D721Med (cell line): ENCODE measurements at regions not wholly inside any gene's neighbourhood (a gene's known extent, or its start where the extent isn't known, plus 50 kb on each side); places are given as distances from the start of the nearest gene placed in this dataset.

ENCODE experiments used
- DNase-seq: peaks from one replicate; pipeline ENCODE4 v3.0.0; 2011; ENCODE audit warnings: low spot score; ENCODE audit not compliant: insufficient read length
- FAIRE-seq: peaks from 2 replicates; lab custom pipeline; 2011; peaks lifted over from hg19 to GRCh38; lab: Jason Lieb, UNC
- TF ChIP-seq, protein P1 (sequence below): IDR thresholded peaks from 2 replicates; pipeline ENCODE4 v1.5.1; 2012; ENCODE audit warnings: mild to moderate bottlenecking, control low read depth; ENCODE audit not compliant: insufficient read depth; ENCODE audit errors: missing control alignments

DNA sequence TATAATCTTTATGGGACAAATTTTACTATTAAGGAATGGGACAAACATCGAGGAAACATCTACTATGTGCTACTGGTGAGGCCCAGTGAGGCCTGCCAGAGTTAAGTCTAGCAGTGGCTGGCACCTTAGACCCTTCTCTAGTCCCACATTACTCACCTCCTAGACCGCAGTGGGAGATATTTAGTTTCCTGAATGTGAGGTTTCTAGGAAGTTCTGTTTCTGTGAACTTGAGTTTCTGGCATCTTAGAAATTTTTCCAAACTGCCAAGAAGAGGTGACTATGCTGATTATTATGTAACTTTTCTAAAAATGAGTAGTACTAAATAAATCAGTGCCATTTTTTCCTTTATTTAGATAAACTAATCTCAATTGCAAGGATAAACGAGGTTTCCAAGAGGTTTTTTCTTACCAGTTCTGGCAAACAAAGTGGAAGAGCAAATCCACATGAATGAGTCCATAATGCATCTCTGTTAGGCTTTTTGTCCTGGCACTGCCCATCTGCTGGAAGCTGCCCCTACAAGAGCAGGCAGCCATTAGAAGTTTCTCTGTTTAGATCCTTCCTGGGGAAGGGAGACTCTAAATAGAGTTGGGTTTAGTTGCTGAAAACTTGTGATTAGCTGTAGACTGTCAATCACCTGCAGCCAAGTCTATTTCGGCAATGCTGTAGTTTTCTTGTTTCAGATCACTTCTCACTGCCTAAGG is 348.7 kb downstream of the MAN2A1 start:
- DNase-seq (no peak), FAIRE-seq (no peak)
- TF ChIP-seq, protein P1, sequence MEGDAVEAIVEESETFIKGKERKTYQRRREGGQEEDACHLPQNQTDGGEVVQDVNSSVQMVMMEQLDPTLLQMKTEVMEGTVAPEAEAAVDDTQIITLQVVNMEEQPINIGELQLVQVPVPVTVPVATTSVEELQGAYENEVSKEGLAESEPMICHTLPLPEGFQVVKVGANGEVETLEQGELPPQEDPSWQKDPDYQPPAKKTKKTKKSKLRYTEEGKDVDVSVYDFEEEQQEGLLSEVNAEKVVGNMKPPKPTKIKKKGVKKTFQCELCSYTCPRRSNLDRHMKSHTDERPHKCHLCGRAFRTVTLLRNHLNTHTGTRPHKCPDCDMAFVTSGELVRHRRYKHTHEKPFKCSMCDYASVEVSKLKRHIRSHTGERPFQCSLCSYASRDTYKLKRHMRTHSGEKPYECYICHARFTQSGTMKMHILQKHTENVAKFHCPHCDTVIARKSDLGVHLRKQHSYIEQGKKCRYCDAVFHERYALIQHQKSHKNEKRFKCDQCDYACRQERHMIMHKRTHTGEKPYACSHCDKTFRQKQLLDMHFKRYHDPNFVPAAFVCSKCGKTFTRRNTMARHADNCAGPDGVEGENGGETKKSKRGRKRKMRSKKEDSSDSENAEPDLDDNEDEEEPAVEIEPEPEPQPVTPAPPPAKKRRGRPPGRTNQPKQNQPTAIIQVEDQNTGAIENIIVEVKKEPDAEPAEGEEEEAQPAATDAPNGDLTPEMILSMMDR = no peak

DNA sequence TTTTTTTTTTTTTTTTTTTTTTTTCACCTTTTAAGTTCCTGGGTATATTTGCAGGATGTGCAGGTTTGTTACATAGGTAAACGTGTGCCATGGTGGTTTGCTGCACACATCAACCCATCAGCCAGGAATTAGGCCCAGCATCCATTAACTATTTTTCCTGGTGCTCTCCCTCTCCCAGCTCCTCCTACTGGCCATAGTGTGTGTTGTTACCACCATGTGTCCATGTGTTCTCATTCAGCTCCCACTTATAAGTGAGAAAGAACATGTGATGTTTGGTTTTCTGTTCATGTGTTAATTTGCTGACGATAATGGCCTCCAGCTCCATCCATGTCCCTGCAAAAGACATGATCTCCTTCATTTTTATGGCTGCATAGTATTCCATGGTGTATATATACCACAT is 350.5 kb downstream of the MAN2A1 start:
- TF ChIP-seq, protein P1 = no peak
- FAIRE-seq (no peak), DNase-seq (no peak)

DNA sequence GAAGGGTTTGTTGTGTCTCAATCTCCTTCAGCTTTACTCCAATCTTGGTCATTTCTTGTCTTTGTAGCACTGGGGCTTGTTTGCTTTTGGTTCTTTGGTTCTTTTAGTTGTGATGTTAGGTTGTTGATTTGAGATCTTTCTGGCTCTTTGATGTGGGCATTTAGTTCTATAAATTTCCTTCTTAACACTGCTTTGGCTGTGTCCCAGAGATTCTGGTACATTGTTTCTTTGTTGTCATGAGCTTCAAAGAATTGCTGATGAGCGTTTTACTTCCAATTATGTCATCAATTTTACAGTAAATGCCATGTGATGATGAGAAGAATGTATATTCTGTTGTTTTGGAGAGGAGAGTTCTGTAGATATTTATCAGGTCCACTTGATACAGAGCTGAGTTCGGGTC is 353.3 kb downstream of the MAN2A1 start:
- DNase-seq = no peak
- TF ChIP-seq, protein P1 = no peak
- no peak for FAIRE-seq

DNA sequence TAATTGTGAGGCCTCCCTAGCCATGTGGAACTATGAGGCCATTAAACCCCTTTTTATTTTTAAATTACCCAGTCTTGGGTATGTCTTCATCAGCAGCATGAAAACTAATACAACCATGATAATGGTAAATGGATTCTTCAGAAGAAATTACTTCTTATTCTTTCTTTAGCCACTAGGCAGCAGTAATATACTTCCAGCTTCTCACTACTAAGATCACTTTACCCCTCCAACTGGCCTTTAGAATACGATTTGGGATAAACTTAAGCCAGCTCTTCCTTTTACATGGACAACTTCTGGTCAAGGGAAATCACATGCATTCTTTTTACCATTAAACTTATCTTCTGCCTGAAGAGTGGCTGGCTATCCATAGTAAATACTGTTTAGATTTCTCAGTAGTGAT is 355.4 kb downstream of the MAN2A1 start:
- TF ChIP-seq, protein P1 = no peak
- FAIRE-seq = no peak
- no peak for DNase-seq

DNA sequence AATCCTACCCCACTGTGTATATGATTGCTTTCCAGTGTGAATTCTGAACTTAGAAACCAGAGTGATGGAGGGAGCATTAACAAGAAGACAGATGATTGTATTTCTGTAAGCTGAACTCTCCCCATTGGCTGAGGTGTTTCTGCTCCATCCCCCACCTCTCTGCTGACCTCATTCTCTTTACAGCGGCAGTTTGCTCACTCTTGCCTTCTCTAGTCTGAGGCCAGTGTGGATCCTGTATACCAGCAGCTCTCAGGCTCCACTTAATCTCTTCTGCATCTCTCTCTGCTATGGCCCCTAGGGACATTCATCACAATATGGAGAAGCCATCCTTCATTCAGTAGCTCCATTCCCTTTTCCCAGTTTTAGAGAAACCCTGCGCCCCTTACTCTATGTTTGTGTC is 358.8 kb downstream of the MAN2A1 start:
- TF ChIP-seq, protein P1 = no peak

DNA sequence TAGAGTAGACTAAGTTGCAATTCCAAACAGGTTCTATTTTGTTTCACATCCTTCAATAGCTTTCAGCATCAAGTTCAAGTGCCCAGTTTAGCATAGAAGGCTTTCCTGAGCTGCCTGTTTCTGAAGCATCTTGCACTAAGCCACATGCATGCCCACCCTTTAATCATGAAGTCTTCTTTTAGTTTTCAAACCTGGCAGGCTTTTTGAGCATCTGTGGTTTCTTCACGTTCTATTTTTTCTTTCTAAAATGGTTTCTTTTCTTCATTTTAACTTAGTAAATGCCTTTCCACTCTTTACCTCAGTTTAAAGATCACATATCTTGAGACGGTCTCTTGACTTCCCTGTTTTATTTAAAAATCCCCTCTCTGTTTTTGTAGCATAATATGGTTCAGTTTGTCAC is 360.1 kb downstream of the MAN2A1 start:
- DNase-seq = no peak
- FAIRE-seq = no peak
- TF ChIP-seq, protein P1 = no peak

More for the DNA sequence above, 358.8 kb downstream of the MAN2A1 start:
- FAIRE-seq = no peak
- DNase-seq = no peak

DNA sequence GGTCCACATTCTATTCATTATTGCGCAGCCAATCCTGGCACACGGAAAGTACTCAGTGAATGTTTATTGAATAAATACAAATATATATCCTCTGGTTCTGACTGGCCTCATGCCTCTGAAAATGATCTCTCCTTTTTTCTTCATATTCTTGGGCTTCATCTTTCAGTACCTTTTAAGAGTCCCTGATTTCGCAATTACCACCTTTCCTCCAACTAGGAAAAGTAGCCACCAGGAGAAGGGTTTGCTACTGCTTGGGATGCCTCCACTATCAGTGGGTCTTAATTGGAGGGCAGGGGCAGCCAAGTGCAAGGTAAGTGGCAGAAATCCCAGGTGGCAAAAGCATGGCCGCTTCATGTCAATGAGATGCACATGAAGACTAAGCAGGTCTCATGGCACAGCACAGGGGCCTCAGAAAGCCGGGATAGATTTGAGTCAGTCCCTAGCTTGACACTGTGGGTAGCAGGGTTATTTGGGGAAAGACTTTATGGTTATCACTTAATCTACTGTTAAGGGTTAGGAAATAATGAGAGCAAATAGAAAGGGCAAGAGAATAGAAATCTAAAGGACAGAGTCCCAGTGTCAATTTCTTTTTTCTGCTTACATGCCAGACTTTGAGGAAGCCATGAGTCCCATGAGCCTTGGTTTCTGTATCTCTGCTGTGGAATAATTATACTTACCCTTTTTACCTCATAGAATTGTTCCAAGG is 361.1 kb downstream of the MAN2A1 start:
- FAIRE-seq = no peak
- TF ChIP-seq, protein P1 = no peak
- no peak for DNase-seq
